Vagina (tissue), 2 donors: ENCODE measurements at regions not wholly inside any gene's neighbourhood (a gene's known extent, or its start where the extent isn't known, plus 50 kb on each side); places are given as distances from the start of the nearest gene placed in this dataset.

Experiments
- POLR2A ChIP-seq, 2 donors: fragments of 450-650 bp; IDR thresholded peaks; one replicate each; pipeline ENCODE4 v1.6.1; 2017; ENCODE audit warnings: antibody characterized with exemption in 2 of 2, mild to moderate bottlenecking in 2 of 2, moderate library complexity in 2 of 2
- POLR2AphosphoS5 ChIP-seq, 2 donors: sonication (generic); formaldehyde crosslinking; IDR thresholded peaks; one replicate each; pipeline ENCODE4 v1.9.0; 2017; ENCODE audit warnings: antibody characterized with exemption in 2 of 2, mild to moderate bottlenecking in 2 of 2, low read depth in 1 of 2; ENCODE audit not compliant: insufficient read depth in 1 of 2
- TF ChIP-seq, protein P1 (sequence below), 3 experiments: fragments of 450-650 bp in 2 of 3; fragments of 200-600 bp in 1 of 3; sonication (generic) in 1 of 3; IDR thresholded peaks; one replicate each; pipeline ENCODE4 v1.5.1; 2017 to 2019; ENCODE audit warnings: antibody characterized with exemption in 3 of 3, mild to moderate bottlenecking in 2 of 3, moderate library complexity in 2 of 3

- TF ChIP-seq, protein P1, sequence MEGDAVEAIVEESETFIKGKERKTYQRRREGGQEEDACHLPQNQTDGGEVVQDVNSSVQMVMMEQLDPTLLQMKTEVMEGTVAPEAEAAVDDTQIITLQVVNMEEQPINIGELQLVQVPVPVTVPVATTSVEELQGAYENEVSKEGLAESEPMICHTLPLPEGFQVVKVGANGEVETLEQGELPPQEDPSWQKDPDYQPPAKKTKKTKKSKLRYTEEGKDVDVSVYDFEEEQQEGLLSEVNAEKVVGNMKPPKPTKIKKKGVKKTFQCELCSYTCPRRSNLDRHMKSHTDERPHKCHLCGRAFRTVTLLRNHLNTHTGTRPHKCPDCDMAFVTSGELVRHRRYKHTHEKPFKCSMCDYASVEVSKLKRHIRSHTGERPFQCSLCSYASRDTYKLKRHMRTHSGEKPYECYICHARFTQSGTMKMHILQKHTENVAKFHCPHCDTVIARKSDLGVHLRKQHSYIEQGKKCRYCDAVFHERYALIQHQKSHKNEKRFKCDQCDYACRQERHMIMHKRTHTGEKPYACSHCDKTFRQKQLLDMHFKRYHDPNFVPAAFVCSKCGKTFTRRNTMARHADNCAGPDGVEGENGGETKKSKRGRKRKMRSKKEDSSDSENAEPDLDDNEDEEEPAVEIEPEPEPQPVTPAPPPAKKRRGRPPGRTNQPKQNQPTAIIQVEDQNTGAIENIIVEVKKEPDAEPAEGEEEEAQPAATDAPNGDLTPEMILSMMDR (IDR thresholded peaks at IDR 0.05), result no peak
- TF ChIP-seq POLR2A (IDR thresholded peaks at IDR 0.05) (no peak), POLR2AphosphoS5 (IDR thresholded peaks at IDR 0.05; ENCODE audit: insufficient read depth in 1 of 2, low read depth in 1 of 2) (no peak)
Observed at GRCh38 chr3:176442326-176442725, 755.0 kb downstream of the TBL1XR1 start.
